Astrocyte (in vitro differentiated cells and primary cell): ENCODE measurements at regions not wholly inside any gene's neighbourhood (a gene's known extent, or its start where the extent isn't known, plus 50 kb on each side); places are given as distances from the start of the nearest gene placed in this dataset.

Source experiments
- CTCF ChIP-seq: IDR thresholded peaks from 2 replicates; pipeline ENCODE4 v1.5.1; 2011; ENCODE audit warnings: low read depth, mild to moderate bottlenecking, inconsistent platforms, low read length, moderate library complexity; ENCODE audit not compliant: insufficient read depth
- EZH2 ChIP-seq: IDR thresholded peaks from 2 replicates; pipeline ENCODE4 v1.6.1; 2012; ENCODE audit warnings: mild to moderate bottlenecking, low read length, inconsistent platforms; ENCODE audit not compliant: insufficient read depth

GRCh38 chr3:70386846-70387245, 74.4 kb upstream of the MDFIC2 start:
- TF ChIP-seq CTCF (no peak), EZH2 (no peak)
